PC-9 (cell line): ENCODE measurements at regions not wholly inside any gene's neighbourhood (a gene's known extent, or its start where the extent isn't known, plus 50 kb on each side); places are given as distances from the start of the nearest gene placed in this dataset.

ENCODE experiments used
- BruUV-seq: library from RNA; stranded (reverse); fragments of 400-500 nt; replicated peaks from 2 replicates; lab custom pipeline; 2021; lab: Mats Ljungman, UMichigan
- CTCF ChIA-PET: fragments of 300-600 bp; sonication (Branson Sonifier 250); formaldehyde crosslinking; loops from one replicate; lab custom pipeline; 2022; ENCODE audit warnings: antibody characterized with exemption; lab: Charles Lee
- POLR2A ChIA-PET: fragments of 300-600 bp; sonication (Branson Sonifier 250); formaldehyde crosslinking; loops from one replicate; lab custom pipeline; 2022; ENCODE audit warnings: antibody characterized with exemption; ENCODE audit not compliant: unreplicated experiment; lab: Charles Lee
- DNase-seq, 2 experiments: peaks; one replicate each; pipeline versions ENCODE4 v3.0.0 to v3.0.0-alpha.2; 2015 to 2022; ENCODE audit warnings: mixed read lengths in 1 of 2
- H2AFZ ChIP-seq: fragments of 200-600 bp; sonication (generic); 2 replicates; pipeline ENCODE4 v1.8.1; 2017; ENCODE audit warnings: antibody characterized with exemption
- H3F3A ChIP-seq: fragments of 200-600 bp; sonication (generic); 2 replicates; pipeline ENCODE4 v1.8.1; 2017; ENCODE audit warnings: antibody characterized with exemption, mild to moderate bottlenecking, low read depth; ENCODE audit not compliant: insufficient read depth
- H3K27ac ChIP-seq: fragments of 200-600 bp; sonication (generic); 2 replicates; pipeline ENCODE4 v1.6.1; 2016; ENCODE audit warnings: mixed run types
- H3K27me3 ChIP-seq: fragments of 200-600 bp; sonication (generic); 2 replicates; pipeline ENCODE4 v1.6.1; 2016; ENCODE audit warnings: low read depth, mixed run types; ENCODE audit not compliant: insufficient read depth
- H3K36me3 ChIP-seq: fragments of 200-600 bp; sonication (generic); 2 replicates; pipeline ENCODE4 v1.6.1; 2016; ENCODE audit warnings: low read depth, mixed run types
- H3K4me1 ChIP-seq: fragments of 200-600 bp; sonication (generic); replicated peaks from 2 replicates; pipeline ENCODE4 v1.6.1; 2016; ENCODE audit warnings: mixed run types; ENCODE audit not compliant: insufficient read depth
- H3K4me2 ChIP-seq: fragments of 200-600 bp; sonication (generic); 2 replicates; pipeline ENCODE4 v1.6.1; 2017; ENCODE audit warnings: mixed run types
- H3K4me3 ChIP-seq: fragments of 200-600 bp; sonication (generic); 2 replicates; pipeline ENCODE4 v1.6.1; 2016; ENCODE audit warnings: mixed run types
- H3K79me2 ChIP-seq: fragments of 200-600 bp; sonication (generic); 2 replicates; pipeline ENCODE4 v1.6.1; 2017; ENCODE audit warnings: low read depth, mixed run types
- H3K9me2 ChIP-seq: fragments of 200-600 bp; sonication (generic); 2 replicates; pipeline ENCODE4 v1.8.1; 2017; ENCODE audit warnings: mild to moderate bottlenecking; ENCODE audit not compliant: insufficient read depth
- H3K9me3 ChIP-seq: fragments of 200-600 bp; sonication (generic); 2 replicates; pipeline ENCODE4 v1.8.1; 2016; ENCODE audit warnings: low read depth; ENCODE audit not compliant: insufficient read depth
- H4K20me1 ChIP-seq: fragments of 200-600 bp; sonication (generic); 2 replicates; pipeline ENCODE4 v1.8.1; 2017; ENCODE audit not compliant: insufficient read depth
- EZH2 ChIP-seq: fragments of 200-600 bp; sonication (generic); IDR thresholded peaks from 2 replicates; pipeline ENCODE4 v1.8.0; 2017; ENCODE audit warnings: antibody characterized with exemption, low read depth
- intact Hi-C: fragments of 100-400 bp; cut with micrococcal nuclease; formaldehyde crosslinking; loops from one replicate; pipeline ENCODE4 v1.10.0; 2022; ENCODE audit not compliant: unreplicated experiment
- TF ChIP-seq, protein P1 (sequence below): fragments of 200-600 bp; sonication (generic); conservative IDR thresholded peaks from 2 replicates; pipeline ENCODE4 v1.6.1; 2017; ENCODE audit warnings: mixed run types, antibody characterized with exemption, mild to moderate bottlenecking, moderate library complexity

DNA sequence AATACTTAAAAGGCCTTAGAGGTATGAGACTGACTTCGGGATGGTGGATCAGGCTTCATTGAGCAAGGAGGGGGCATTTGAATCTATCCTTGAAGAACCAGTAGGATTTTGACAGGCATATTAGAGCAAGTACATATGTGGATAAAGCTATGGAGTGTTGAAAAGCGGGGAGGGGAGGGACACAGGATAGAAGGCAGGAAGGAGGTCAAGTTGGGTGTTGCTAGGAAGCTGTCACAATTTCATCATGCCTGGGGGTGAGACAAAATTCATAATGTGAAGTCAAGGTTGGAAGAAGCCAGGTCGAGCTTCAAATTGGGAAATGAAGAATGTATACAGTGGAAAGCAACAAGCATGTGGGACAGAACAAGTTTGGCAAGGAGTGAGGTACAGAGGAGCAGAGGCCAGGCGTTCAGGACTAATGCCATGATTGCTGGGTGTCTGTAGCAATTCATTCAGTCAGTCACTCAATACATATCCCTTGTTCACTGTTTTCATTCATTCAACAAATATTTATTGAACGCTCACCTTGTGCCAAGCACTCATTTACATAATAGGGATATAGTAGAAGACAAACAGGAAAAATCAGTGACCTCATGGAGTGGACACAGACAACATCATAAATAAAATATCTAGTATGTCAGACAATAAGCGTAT, 58.3 kb upstream of the LTA4H start:
- Histone ChIP-seq H3K79me2 (no peaks in the 10 kb centered on the region), H3K27me3 (no peaks in the 10 kb centered on the region), H3K9me3 (peaks cover 9% of the 10 kb centered on the region; the same call in 1 of the 2 replicates), H3K4me1 (peaks cover 46% of the 10 kb centered on the region), H3K27ac (peak overlapping the region; percentile 97), H2AFZ (peak overlapping the region; percentile 24; the same call in 1 of the 2 replicates), H3K4me3 (peak overlapping the region; percentile 22; the same call in 1 of the 2 replicates), H3K36me3 (no peaks in the 10 kb centered on the region; the same call in 1 of the 2 replicates), H3F3A (peaks cover 38% of the 10 kb centered on the region), H3K9me2 (no peaks in the 10 kb centered on the region), H3K4me2 (peak overlapping the region; percentile 68), H4K20me1 (no peaks in the 10 kb centered on the region)
- intact Hi-C loops, result loop anchor here (1.0 kb wide), 2 partner anchors 20 to 122 kb away; no protein-coding TSS in a partner anchor
- TF ChIP-seq, protein P1, sequence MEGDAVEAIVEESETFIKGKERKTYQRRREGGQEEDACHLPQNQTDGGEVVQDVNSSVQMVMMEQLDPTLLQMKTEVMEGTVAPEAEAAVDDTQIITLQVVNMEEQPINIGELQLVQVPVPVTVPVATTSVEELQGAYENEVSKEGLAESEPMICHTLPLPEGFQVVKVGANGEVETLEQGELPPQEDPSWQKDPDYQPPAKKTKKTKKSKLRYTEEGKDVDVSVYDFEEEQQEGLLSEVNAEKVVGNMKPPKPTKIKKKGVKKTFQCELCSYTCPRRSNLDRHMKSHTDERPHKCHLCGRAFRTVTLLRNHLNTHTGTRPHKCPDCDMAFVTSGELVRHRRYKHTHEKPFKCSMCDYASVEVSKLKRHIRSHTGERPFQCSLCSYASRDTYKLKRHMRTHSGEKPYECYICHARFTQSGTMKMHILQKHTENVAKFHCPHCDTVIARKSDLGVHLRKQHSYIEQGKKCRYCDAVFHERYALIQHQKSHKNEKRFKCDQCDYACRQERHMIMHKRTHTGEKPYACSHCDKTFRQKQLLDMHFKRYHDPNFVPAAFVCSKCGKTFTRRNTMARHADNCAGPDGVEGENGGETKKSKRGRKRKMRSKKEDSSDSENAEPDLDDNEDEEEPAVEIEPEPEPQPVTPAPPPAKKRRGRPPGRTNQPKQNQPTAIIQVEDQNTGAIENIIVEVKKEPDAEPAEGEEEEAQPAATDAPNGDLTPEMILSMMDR, result no peak
- TF ChIP-seq EZH2, result no peak
- peak in 1 of 2 experiments; percentile 86 for DNase-seq
- TSS peak; percentile 30 for BruUV-seq
- CTCF ChIA-PET, result no interaction called here
- POLR2A ChIA-PET, result no interaction called here

DNA sequence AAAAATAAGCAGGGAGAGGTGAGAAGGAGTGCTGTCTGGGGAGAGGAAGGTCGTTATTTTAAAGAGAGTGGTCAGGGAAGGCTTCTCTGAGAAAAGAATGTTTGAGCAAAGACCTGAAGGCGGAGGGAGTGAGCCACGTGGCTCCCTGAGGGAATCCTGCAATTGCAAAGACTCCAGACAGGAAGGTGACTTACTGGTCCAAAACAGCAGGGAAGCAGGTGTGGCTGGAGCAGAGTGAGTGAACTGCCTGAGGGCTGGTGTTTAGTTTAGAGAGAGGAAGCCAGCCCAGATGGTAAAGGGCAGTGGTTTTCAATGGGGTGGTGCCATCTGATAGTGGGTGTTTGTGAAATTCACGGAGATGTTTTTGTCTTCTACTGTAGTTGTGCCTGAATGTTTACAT, 58.8 kb upstream of the LTA4H start:
- peak overlapping the region; percentile 24; the same call in 1 of the 2 replicates for H2AFZ ChIP-seq
- H3K36me3 ChIP-seq, result no peaks in the 10 kb centered on the region; the same call in 1 of the 2 replicates
- H3K79me2 ChIP-seq, result no peaks in the 10 kb centered on the region
- ChIA-PET POLR2A (no interaction called here), CTCF (no interaction called here)
- no peaks in the 10 kb centered on the region for H3K27me3 ChIP-seq
- H3K9me3 ChIP-seq, result peaks cover 6% of the 10 kb centered on the region; the same call in 1 of the 2 replicates
- H3F3A ChIP-seq, result peaks cover 38% of the 10 kb centered on the region
- H3K9me2 ChIP-seq, result no peaks in the 10 kb centered on the region
- TF ChIP-seq, protein P1, result no peak
- no peak for TF ChIP-seq EZH2
- peak overlapping the region; percentile 22; the same call in 1 of the 2 replicates for H3K4me3 ChIP-seq
- H3K4me1 ChIP-seq, result peaks cover 46% of the 10 kb centered on the region
- H4K20me1 ChIP-seq, result no peaks in the 10 kb centered on the region
- BruUV-seq, result no TSS peak
- peak overlapping the region; percentile 68 for H3K4me2 ChIP-seq
- DNase-seq, result peak; percentile 82 to 96
- intact Hi-C loops, result loop anchor here (1.0 kb wide), 2 partner anchors 21 to 121 kb away; no protein-coding TSS in a partner anchor
- peak overlapping the region; percentile 97 for H3K27ac ChIP-seq

DNA sequence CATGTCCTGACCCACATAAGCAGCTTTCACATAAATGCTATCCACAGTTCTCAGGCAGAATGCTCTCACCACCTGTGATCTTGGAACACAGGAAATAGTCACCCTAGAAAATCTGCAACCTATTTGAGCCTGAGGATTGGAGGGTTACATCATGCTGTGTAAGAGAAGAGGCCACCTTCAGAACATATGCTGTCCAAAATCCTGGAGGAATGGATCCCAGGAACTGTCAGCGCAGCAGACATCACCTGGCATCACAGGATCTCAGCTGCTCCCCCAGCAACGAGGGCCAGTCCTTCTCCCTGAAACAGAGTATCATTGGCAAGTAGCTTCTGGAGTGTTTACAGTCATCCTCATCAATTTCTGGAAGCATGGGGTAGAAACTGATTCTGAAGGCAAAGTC, 63.2 kb upstream of the LTA4H start:
- POLR2A ChIA-PET, result interaction anchor here (0.6 kb wide), 1 partner anchor 368 kb away, joined by 3 read pairs; no protein-coding TSS in a partner anchor
- CTCF ChIA-PET, result no interaction called here
- Histone ChIP-seq H3K4me2 (no peak overlapping the region), H3K4me3 (no peak overlapping the region), H4K20me1 (no peaks in the 10 kb centered on the region), H2AFZ (no peak overlapping the region), H3K79me2 (no peaks in the 10 kb centered on the region), H3K36me3 (no peaks in the 10 kb centered on the region), H3K27ac (no peak overlapping the region), H3K9me2 (no peaks in the 10 kb centered on the region), H3K27me3 (no peaks in the 10 kb centered on the region), H3F3A (peaks cover 20% of the 10 kb centered on the region), H3K4me1 (peaks cover 26% of the 10 kb centered on the region), H3K9me3 (no peaks in the 10 kb centered on the region)
- intact Hi-C loops, result no loop called here
- no peak for DNase-seq
- BruUV-seq, result no TSS peak
- no peak for TF ChIP-seq EZH2
- TF ChIP-seq, protein P1, result no peak
